K562 (cell line): ENCODE measurements at regions not wholly inside any gene's neighbourhood (a gene's known extent, or its start where the extent isn't known, plus 50 kb on each side); places are given as distances from the start of the nearest gene placed in this dataset.

Source experiments
- ATF1 ChIP-seq, 2 experiments: fragments of 450-650 bp in 1 of 2; IDR thresholded peaks; 2 replicates each; pipeline ENCODE4 v1.6.1; 2016; ENCODE audit warnings: missing compliant biosample characterization in 1 of 2, missing genetic modification characterization in 1 of 2
- CEBPG ChIP-seq, 3 experiments: fragments of 200-800 bp in 1 of 3; sonication (Bioruptor generic) in 1 of 3; sonication (generic) in 1 of 3; formaldehyde crosslinking in 1 of 3; IDR thresholded peaks in 2 of 3; conservative IDR thresholded peaks in 1 of 3; 2 replicates each; pipeline versions ENCODE4 v1.6.1 to v1.8.0; 2016 to 2022; ENCODE audit warnings: missing compliant biosample characterization in 2 of 3, missing genetic modification characterization in 2 of 3, mild to moderate bottlenecking in 1 of 3, missing genetic modification reagents in 1 of 3
- CXXC5 ChIP-seq: fragments of 250-450 bp; sonication (Bioruptor Pico); IDR thresholded peaks from 2 replicates; pipeline ENCODE4 v1.8.0; 2022; ENCODE audit warnings: inconsistent platforms, mild to moderate bottlenecking, moderate library complexity
- DACH1 ChIP-seq: fragments of 450-650 bp; IDR thresholded peaks from 2 replicates; pipeline ENCODE4 v1.6.1; 2018; ENCODE audit not compliant: partially characterized antibody
- FOSL1 ChIP-seq: fragments of 200-800 bp; sonication (Bioruptor generic); conservative IDR thresholded peaks from 2 replicates; pipeline ENCODE4 v1.6.1; 2016; ENCODE audit warnings: missing genetic modification characterization, missing compliant biosample characterization
- NCOA6 ChIP-seq: fragments of 450-650 bp; IDR thresholded peaks from 2 replicates; pipeline ENCODE4 v1.6.1; 2017; ENCODE audit warnings: mild to moderate bottlenecking
- NR2C2 ChIP-seq, 2 experiments: fragments of 200-800 bp in 1 of 2; sonication (Bioruptor generic) in 1 of 2; sonication (generic) in 1 of 2; formaldehyde crosslinking in 1 of 2; IDR thresholded peaks; 2 replicates each; pipeline versions ENCODE4 v1.6.1 to v1.8.0; 2016 to 2022; ENCODE audit warnings: mild to moderate bottlenecking in 1 of 2, missing compliant biosample characterization in 1 of 2, missing genetic modification characterization in 1 of 2, missing genetic modification reagents in 1 of 2
- POU5F1 ChIP-seq: fragments of 150-350 bp; IDR thresholded peaks from 2 replicates; pipeline ENCODE4 v1.6.1; 2014; ENCODE audit warnings: borderline replicate concordance, low read length, low read depth, mild to moderate bottlenecking; ENCODE audit not compliant: partially characterized antibody
- TRIM24 ChIP-seq, 2 experiments: fragments of 450-650 bp; IDR thresholded peaks; 2 replicates each; pipeline ENCODE4 v1.6.1; 2016
- U2AF2 ChIP-seq: fragments of 200-400 bp; formaldehyde crosslinking; optimal IDR thresholded peaks from 2 replicates; pipeline ENCODE3; 2017; ENCODE audit warnings: low read depth, mild to moderate bottlenecking, low read length
- ZNF384 ChIP-seq: IDR thresholded peaks from 2 replicates; pipeline ENCODE4 v1.6.1; 2012; ENCODE audit warnings: low read depth, low read length, improper control_type of control experiment
- TF ChIP-seq, protein P1 (sequence below): fragments of 200-800 bp; sonication (Bioruptor generic); IDR thresholded peaks from 2 replicates; pipeline ENCODE4 v1.6.1; 2017; ENCODE audit warnings: missing genetic modification characterization, missing compliant biosample characterization
- TF ChIP-seq, protein P2 (sequence below): fragments of 250-450 bp; sonication (Bioruptor Pico); IDR thresholded peaks from 2 replicates; pipeline ENCODE4 v1.5.0; 2020; ENCODE audit warnings: mild to moderate bottlenecking
- TF ChIP-seq, protein P3 (sequence below), 2 experiments: fragments of 450-650 bp in 1 of 2; sonication (generic) in 1 of 2; formaldehyde crosslinking in 1 of 2; IDR thresholded peaks in 1 of 2; conservative IDR thresholded peaks in 1 of 2; 2 replicates each; pipeline versions ENCODE4 v1.6.1 to v1.8.1; 2016 to 2023; ENCODE audit warnings: mild to moderate bottlenecking in 2 of 2, moderate library complexity in 2 of 2, inconsistent platforms in 1 of 2, missing genetic modification reagents in 1 of 2

DNA sequence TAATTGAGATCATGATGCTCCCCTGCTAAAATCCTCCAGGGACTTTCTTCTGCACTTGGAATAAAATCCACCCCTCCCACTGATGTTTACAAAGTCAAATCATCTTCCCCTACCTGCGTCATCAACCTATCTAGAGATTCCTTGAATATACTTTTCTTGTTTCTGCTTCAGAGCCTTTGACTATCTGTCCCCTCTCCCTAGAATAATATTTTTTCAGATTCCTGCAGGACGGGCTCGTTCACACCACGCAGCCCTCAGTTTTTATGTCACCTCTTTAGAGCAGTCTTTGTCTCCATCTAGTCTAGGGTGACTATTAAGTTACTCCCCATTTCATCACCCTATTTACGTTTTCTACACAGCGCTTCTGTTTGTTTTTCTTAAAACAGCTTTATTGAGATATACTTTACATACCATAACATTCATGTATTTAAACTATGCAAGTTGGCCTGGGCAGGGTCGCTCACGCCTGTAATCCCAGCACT is 94.8 kb upstream of the SESN3 start (continued):
- TF ChIP-seq CXXC5 (peak; percentile 39; the same call in 1 of the 2 replicates), DACH1 (no peak), ATF1 (CRISPR knock-in tag; IDR thresholded peaks at IDR 0.05) (no peak), ATF1 (tag; IDR thresholded peaks at IDR 0.05) (0 out of 2 replicates have a peak, but pooled peaks have one; percentile 18), NR2C2 (CRISPR knock-in tag; IDR thresholded peaks at IDR 0.05) (no peak), NR2C2 (tag; IDR thresholded peaks at IDR 0.05) (peak; percentile 34; the same call in 1 of the 2 replicates), TRIM24 (IDR thresholded peaks at IDR 0.05) (peak; percentile 51 to 74; a peak in 2 of 4 replicates), U2AF2 (no peak), ZNF384 (peak; percentile 54; the same call in 1 of the 2 replicates), POU5F1 (no peak), CEBPG (CRISPR knock-in tag; IDR thresholded peaks at IDR 0.05) (peak; percentile 64), CEBPG (tag; conservative IDR thresholded peaks at IDR 0.05 in 1 of 2, IDR thresholded peaks at IDR 0.05 in 1 of 2) (peak; percentile 79 to 96), FOSL1 (tag) (peak; percentile 52; the same call in 1 of the 2 replicates), NCOA6 (no peak)
- TF ChIP-seq, protein P1, sequence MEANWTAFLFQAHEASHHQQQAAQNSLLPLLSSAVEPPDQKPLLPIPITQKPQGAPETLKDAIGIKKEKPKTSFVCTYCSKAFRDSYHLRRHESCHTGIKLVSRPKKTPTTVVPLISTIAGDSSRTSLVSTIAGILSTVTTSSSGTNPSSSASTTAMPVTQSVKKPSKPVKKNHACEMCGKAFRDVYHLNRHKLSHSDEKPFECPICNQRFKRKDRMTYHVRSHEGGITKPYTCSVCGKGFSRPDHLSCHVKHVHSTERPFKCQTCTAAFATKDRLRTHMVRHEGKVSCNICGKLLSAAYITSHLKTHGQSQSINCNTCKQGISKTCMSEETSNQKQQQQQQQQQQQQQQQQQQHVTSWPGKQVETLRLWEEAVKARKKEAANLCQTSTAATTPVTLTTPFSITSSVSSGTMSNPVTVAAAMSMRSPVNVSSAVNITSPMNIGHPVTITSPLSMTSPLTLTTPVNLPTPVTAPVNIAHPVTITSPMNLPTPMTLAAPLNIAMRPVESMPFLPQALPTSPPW (CRISPR knock-in tag): peak; percentile 57
- TF ChIP-seq, protein P2, sequence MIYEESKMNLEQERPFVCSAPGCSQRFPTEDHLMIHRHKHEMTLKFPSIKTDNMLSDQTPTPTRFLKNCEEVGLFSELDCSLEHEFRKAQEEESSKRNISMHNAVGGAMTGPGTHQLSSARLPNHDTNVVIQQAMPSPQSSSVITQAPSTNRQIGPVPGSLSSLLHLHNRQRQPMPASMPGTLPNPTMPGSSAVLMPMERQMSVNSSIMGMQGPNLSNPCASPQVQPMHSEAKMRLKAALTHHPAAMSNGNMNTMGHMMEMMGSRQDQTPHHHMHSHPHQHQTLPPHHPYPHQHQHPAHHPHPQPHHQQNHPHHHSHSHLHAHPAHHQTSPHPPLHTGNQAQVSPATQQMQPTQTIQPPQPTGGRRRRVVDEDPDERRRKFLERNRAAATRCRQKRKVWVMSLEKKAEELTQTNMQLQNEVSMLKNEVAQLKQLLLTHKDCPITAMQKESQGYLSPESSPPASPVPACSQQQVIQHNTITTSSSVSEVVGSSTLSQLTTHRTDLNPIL (CRISPR knock-in tag): 0 out of 2 replicates have a peak, but pooled peaks have one; percentile 15
- TF ChIP-seq, protein P3, sequence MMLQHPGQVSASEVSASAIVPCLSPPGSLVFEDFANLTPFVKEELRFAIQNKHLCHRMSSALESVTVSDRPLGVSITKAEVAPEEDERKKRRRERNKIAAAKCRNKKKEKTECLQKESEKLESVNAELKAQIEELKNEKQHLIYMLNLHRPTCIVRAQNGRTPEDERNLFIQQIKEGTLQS (IDR thresholded peaks at IDR 0.05): peak; percentile 64; the same call in 1 of the 2 replicates
- TF ChIP-seq, protein P3 (CRISPR knock-in tag; conservative IDR thresholded peaks at IDR 0.05): no peak
